ENCODE measurements at regions not wholly inside any gene's neighbourhood (a gene's known extent, or its start where the extent isn't known, plus 50 kb on each side); places are given as distances from the start of the nearest gene placed in this dataset.

- DNase-seq (ENCODE audit: low read depth): no peak
- TF ChIP-seq, protein P1, sequence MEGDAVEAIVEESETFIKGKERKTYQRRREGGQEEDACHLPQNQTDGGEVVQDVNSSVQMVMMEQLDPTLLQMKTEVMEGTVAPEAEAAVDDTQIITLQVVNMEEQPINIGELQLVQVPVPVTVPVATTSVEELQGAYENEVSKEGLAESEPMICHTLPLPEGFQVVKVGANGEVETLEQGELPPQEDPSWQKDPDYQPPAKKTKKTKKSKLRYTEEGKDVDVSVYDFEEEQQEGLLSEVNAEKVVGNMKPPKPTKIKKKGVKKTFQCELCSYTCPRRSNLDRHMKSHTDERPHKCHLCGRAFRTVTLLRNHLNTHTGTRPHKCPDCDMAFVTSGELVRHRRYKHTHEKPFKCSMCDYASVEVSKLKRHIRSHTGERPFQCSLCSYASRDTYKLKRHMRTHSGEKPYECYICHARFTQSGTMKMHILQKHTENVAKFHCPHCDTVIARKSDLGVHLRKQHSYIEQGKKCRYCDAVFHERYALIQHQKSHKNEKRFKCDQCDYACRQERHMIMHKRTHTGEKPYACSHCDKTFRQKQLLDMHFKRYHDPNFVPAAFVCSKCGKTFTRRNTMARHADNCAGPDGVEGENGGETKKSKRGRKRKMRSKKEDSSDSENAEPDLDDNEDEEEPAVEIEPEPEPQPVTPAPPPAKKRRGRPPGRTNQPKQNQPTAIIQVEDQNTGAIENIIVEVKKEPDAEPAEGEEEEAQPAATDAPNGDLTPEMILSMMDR (conservative IDR thresholded peaks at IDR 0.05; ENCODE audit: low read depth, low read length): no peak
- no peak overlapping the region for H3K4me3 ChIP-seq (ENCODE audit: low read depth, low read length)
Observed at GRCh38 chr9:135240871-135241311, 153.4 kb downstream of the OLFM1 start.

GRCh38 chr9:135241381-135242048, 154.0 kb downstream of the OLFM1 start:
- DNase-seq (ENCODE audit: low read depth): no peak
- TF ChIP-seq, protein P1 (conservative IDR thresholded peaks at IDR 0.05; ENCODE audit: low read depth, low read length): no peak

GRCh38 chr9:135242049-135242396, 154.6 kb downstream of the OLFM1 start:
- TF ChIP-seq, protein P1 (conservative IDR thresholded peaks at IDR 0.05; ENCODE audit: low read depth, low read length): no peak
- no peak for DNase-seq (ENCODE audit: low read depth)
- no peak overlapping the region for H3K4me3 ChIP-seq (ENCODE audit: low read depth, low read length)

More at GRCh38 chr9:135241381-135242048, 154.0 kb downstream of the OLFM1 start:
- H3K4me3 ChIP-seq (ENCODE audit: low read depth, low read length): no peak overlapping the region

DNA sequence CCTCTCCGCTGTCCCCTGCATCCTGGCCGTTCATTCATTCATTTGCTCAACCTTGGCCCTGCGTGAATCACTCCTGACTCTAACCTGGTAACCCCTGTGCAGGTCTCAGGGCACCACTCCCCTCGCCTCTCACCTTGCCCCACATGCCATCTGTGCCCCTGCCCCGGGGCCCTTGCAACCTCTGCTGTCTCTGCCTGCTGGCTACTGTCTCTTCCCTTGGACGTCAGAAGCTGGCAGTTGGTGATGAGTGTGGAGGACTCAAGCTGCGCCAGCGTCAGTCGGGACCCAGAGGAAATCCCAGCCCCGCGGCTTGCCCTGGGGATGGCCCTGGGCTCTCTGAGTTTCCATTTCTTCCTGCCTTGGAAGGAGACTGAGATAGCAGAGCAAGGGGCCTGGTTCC, 154.9 kb downstream of the OLFM1 start:
- no peak overlapping the region for H3K4me3 ChIP-seq (ENCODE audit: low read depth, low read length)
- TF ChIP-seq, protein P1 (conservative IDR thresholded peaks at IDR 0.05; ENCODE audit: low read depth, low read length): no peak
- DNase-seq (ENCODE audit: low read depth): no peak

DNA sequence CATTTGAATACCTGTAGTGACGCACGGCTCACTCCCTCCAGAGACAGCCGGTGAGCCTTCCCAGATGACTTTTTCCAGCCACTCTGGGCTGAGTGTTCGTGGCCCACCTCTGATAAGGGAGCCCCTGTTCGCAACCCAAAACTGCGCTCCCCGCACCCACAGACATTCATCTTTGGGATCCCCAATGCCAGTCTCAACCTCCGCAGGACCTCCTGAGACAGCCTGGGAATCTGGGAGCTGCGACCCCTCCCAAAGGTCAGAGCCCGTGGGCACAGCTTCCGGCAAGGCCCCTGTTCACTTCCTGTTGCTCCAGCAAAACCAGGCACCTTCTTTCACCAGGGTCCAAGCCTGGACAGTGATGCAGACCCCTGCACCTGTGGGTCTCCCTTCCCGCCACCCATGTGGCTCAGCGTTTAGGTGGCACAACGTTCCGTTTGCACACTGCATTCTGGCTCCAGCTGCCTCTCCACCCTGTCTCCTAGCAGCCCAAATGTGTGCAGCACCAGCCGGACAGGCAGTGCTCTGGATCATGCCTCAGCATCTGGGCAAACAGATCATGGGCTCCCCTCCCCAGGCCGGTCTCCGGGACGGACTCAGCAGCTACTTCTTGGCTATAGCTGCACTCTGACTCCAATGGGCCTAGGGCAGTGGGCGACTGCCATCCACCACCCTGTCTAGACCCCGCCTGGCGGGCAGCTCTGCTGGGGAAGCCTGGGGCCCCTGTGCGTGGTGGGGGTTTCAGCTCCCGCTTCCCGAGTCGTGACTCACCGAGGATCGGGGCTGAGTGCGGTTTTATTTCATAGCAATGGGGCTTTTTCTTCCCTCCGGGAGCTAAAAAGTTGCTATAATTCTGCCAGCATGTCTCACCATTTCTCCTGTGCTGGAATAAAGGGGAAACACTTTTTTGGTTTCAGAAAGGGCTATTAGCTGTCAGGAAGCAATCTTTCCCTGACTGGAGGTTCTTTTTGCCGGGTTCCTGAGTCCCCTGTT, 156.0 kb downstream of the OLFM1 start:
- H3K4me3 ChIP-seq (ENCODE audit: low read depth, low read length): no peak overlapping the region
- TF ChIP-seq, protein P1 (conservative IDR thresholded peaks at IDR 0.05; ENCODE audit: low read depth, low read length): no peak
- no peak for DNase-seq (ENCODE audit: low read depth)

- H3K4me3 ChIP-seq (ENCODE audit: low read depth, low read length): no peak overlapping the region
- DNase-seq (ENCODE audit: low read depth): no peak
- TF ChIP-seq, protein P1 (conservative IDR thresholded peaks at IDR 0.05; ENCODE audit: low read depth, low read length): no peak
Observed at GRCh38 chr9:135244271-135245221, 157.1 kb downstream of the OLFM1 start.

Data from epithelial cell of proximal tubule (primary cell).